DOHH2 (cell line): ENCODE measurements at regions not wholly inside any gene's neighbourhood (a gene's known extent, or its start where the extent isn't known, plus 50 kb on each side); places are given as distances from the start of the nearest gene placed in this dataset.

Source experiments
- EZH2phosphoT487 ChIP-seq: fragments of 200-600 bp; sonication (generic); IDR thresholded peaks from 2 replicates; pipeline ENCODE4 v1.6.1; 2017; ENCODE audit warnings: borderline replicate concordance, mild to moderate bottlenecking, antibody characterized with exemption, low read length, moderate library complexity, mixed read lengths
- TF ChIP-seq, protein P1 (sequence below): fragments of 200-600 bp; sonication (generic); IDR thresholded peaks from one replicate; pipeline ENCODE4 v1.5.1; 2014; ENCODE audit warnings: antibody characterized with exemption, mild to moderate bottlenecking, low read depth, low read length; ENCODE audit not compliant: poor library complexity, severe bottlenecking

DNA sequence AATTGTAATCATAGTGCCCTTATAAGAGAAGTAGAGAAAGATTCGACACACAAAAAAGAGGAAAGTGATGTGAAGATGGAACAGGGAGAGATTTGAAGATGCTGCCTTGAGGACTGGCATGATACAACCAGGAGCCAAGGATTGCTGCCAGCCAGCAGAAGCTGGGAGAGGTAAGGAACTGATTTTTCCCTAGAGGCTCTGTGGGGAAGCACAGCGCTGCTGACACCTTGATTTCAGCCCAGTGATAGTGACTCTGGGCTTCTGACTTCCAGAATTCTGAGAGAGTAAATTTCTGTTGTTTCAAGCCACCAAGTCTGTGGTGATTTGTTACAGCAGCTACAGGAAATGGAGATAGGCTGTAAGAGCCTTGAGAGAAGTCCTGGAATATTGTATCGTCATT, 98.2 kb downstream of the RAB11FIP2 start:
- TF ChIP-seq, protein P1, sequence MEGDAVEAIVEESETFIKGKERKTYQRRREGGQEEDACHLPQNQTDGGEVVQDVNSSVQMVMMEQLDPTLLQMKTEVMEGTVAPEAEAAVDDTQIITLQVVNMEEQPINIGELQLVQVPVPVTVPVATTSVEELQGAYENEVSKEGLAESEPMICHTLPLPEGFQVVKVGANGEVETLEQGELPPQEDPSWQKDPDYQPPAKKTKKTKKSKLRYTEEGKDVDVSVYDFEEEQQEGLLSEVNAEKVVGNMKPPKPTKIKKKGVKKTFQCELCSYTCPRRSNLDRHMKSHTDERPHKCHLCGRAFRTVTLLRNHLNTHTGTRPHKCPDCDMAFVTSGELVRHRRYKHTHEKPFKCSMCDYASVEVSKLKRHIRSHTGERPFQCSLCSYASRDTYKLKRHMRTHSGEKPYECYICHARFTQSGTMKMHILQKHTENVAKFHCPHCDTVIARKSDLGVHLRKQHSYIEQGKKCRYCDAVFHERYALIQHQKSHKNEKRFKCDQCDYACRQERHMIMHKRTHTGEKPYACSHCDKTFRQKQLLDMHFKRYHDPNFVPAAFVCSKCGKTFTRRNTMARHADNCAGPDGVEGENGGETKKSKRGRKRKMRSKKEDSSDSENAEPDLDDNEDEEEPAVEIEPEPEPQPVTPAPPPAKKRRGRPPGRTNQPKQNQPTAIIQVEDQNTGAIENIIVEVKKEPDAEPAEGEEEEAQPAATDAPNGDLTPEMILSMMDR, result no peak
- no peak for TF ChIP-seq EZH2phosphoT487
